ENCODE measurements at regions not wholly inside any gene's neighbourhood (a gene's known extent, or its start where the extent isn't known, plus 50 kb on each side); places are given as distances from the start of the nearest gene placed in this dataset.

DNA sequence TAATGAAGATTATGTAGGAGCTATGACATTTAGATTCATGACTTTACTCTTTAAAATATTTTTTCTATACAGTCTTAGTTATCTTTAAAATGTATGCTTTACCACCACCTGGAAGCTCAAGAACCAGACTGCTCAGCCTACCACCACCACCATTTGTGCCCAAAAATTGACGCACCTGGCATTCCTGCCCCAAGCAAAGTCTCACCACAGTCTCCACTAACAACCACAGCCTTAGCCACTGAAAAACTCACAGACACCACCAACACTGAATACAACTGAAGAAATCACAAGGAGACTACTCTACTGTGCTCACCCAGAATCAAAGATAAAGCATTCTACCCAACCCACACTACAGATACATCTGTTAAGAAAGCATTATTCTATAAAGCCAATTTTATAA, 201.9 kb upstream of the PDE10A start:
- no peak for DNase-seq

DNA sequence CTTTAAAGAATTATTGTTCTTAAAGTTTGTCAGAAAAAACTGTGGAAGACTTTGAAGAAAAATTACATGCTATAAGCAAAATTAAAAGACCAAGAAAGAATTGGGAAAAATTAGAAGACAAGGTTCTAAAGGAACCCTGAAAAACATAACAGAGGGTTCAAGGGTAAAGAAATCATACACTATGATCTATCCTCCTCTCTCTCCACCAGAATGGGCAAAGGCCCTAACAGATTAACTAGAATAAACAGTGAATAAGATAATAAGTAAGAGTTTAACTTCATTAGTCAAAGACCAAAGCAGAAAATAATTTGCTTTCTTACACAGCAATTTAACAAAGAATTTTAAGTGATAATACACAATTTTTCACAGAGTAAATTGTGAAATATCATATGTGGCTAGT, 201.2 kb upstream of the PDE10A start:
- no peak for DNase-seq

DNA sequence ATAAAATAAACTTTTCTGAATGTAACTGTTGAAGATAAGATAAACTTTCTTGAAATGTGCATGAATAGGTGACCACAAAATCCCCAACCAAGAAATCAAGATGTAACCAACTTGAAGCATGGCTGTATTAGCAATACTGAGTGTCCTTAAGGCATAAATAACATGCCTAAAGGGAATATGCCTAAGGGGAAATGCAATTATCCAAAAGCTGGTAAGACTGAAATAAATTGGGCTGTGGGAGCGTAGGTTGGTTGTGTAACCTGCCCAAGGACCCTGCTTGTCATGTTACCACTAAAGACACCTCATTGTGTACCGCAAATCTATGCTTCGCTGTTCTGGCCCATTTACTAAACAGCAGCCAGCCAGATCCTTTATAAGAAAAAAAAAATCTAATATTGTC, 200.8 kb upstream of the PDE10A start:
- no peak for DNase-seq

GRCh38 chr6:165862813-165863212, 199.8 kb upstream of the PDE10A start:
- DNase-seq = no peak

DNA sequence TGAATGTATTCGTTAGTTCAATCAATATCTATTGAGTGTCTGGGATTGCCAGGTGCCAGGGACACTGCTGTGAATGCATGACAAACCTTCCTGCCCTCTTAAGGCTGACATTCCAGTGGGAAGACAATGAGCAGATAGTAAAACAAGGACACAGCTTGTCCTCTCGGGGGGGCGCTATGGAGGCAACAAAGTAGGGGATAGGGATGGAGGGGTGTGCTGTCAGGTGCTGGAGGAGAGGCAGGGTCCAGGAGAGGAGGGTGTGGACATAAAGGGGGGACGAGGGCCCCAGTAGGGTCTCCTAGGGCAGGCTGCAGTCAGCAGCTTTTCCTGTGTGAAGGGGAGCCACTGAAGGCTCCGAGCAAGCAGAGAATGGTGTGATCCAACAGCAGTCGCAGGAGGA, 198.2 kb upstream of the PDE10A start:
- no peak for DNase-seq

- no peak for DNase-seq
Observed at GRCh38 chr6:165858586-165858985, 195.5 kb upstream of the PDE10A start.

DNA sequence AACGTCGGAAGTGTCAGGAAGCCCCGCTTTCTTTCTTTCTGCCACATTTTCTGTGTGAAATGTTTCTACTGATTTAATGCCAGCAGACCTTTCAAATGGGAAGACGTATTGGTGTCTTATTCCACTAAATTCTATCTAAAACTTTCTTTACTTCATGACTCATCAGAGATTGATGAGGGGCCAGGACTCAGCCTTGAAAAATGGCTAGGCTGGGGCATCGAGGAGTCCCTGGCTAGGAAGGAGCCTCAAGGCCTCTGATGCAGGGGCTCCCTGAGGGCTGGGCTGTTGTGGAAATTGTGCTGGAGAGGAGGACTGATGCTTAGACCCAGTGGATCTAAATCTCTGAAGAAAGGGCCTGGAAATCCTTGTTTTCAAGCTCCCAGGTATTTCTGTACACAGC, 192.8 kb upstream of the PDE10A start:
- no peak for DNase-seq

DNA sequence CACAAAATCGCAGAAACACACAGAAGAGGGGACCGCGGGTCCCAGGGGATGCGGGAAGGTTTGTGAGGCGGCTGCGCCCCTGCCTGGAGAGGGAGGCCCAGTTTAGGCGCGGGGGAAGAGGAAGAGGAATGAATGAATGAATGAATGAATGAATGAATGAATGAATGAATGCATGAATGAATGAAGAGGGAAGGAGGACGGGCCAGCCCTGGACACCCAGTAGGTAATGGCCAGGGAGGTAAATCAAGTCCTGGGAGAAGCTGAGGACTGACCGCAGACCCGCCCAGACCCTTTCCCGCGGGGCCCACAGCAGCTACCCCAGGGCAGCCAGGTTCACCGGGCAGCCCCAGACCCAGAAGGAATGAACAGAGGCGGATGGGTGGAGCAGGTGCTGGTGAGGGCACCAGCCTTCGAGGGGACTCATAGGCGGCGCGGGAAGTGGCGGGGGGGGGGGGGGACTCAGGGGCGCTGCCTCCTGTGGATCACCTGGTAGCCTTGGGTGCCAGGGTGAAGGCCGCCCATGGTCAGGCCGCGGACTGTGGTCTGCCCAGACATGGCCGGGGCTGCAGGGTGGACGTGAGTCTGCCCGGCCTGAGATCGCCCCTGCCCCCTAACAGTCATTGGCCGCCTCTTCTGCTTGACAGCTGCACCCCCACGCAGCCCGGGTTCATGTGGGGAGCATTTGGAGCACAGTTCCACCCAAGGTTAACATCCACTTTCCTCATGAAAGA, 192.0 kb upstream of the PDE10A start:
- no peak for DNase-seq

GRCh38 chr6:165854061-165854862, 191.2 kb upstream of the PDE10A start:
- no peak for DNase-seq

GRCh38 chr6:165852676-165853075, 189.6 kb upstream of the PDE10A start:
- DNase-seq = no peak

DNA sequence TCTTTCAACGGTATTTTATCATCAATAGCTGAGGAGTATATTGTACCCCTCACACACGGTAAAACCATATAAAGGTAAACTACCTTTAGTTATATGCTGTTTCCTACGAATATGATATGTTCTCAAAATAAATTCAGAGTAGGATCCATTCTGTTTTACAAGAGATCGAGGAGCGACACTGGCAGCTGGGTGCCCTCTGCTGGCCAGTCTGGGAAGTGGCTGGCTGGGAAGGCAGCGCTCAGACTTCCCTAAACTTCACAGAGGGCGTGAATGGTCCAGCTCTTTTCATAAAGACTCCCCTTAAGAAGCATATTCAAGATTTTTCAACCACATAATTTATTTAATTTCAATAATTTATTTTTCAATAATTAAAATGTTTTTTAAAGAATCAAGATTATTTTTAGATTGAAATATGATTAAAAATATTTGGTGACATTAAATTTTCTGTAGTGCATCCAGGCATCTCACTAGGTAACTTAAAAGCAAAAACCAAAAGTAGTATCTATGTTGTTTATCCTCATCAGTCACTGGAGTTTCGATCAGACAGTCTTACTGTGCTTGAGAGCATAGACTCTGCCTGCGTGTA, 187.5 kb upstream of the PDE10A start:
- DNase-seq = peak; percentile 46

GRCh38 chr6:165849534-165850430, 186.7 kb upstream of the PDE10A start:
- DNase-seq = no peak

- DNase-seq = no peak
Observed at GRCh38 chr6:165848086-165848426, 185.0 kb upstream of the PDE10A start.

DNA sequence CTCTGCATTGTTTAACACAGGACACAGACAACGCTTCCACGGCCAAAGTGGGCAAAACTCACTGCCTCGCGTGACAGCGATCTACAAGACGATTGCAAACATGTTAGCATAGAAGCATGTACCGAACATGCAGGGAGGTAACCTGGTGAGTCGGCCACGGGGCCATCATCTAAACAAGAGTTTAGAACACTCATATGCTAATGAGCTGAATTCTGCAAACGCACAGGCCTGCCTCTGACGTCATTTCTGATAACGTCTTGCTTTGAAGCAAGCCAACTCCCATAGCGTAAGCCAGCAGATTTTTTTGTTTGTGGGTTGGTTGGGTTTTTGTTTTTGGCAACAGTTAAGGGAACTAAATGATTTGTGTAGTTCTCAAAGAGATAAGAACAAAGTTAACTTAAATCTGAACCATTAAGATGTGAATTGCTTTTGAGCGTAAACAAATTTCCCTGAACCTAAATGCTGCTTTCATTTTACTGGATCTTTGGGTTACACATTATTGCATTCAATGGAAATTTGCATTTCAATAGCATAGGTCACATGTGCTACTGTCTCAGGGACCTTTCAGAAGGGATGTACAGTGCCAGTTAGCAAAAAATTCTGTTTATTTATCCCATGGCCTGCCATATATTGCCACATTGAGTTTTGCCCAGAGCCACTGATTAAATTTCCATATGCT, 184.5 kb upstream of the PDE10A start:
- DNase-seq = no peak

GRCh38 chr6:165846123-165846966, 183.3 kb upstream of the PDE10A start:
- DNase-seq = no peak

GRCh38 chr6:165845493-165845892, 182.5 kb upstream of the PDE10A start:
- no peak for DNase-seq

DNA sequence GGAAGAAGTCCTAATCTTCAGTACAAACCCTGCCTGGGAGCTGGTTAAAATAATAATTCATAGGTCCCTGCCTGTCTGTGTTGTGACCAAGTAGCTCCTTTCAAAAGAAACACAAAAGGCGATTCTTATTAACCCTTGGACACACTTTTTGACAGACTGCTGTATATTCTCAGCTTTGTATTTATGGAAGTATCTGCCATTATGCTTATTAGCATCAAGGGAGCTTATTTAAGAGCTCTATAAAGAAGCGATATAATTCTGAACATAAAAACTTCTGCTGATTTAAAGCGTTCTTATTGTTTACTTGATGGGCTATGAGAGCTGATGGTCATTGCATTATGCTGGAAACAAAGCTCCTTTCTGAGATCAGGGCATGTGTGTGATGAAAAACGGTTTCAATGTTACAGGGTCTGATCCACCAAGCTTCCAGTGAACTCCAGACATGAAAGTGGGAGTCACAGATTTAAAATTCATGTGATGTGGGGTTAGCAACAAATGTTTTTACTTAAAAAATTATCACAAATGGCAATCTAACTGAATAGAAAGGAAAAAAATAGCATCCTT, 181.8 kb upstream of the PDE10A start:
- DNase-seq = no peak

- no peak for DNase-seq
Observed at GRCh38 chr6:165844232-165844631, 181.2 kb upstream of the PDE10A start.

DNA sequence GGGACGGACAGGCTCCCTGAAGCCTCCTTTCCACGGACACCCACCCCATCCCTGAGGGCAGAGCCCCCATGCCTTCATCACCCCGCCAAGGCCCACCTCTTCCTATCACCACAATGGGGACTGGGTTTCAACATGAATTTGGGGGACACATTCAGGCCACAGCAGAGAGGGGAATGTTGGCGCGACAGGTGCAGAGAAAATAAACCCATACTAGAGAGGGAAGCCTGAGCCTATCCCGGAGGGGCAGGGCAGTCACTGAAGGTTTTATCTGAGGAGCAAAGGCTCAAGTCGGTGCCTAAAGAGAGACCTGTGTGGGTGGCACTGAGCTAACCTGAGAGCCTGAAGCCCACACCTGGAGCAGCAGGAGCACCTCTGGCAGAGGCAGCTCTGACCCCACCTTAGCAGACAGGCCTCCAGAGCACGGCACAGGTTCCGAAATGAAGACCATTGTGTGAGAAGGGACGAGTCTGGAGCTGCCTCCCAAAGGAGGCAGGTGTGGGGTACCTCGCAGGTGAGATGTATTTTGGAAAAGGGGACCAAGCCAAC, 180.6 kb upstream of the PDE10A start:
- no peak for DNase-seq

DNA sequence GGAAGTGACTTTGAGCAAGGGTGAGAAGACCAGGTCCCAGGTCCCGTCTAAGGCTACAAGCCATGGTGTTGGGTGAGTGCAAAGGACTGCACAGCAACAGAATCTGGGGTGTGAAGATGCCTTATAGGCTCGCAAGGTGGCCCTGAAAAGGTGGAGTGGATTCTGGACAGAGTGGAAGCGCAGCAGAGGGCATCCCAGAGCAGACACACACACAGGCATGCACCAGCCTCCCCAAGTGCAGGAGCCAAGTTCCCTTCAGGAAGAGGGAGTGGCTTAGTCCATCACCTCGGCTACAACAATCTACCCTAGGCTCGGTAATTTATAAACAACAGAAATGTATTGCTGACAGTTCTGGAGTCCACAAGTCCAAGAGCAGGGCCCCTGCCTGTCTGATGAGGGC, 180.1 kb upstream of the PDE10A start:
- no peak for DNase-seq
